ENCODE measurements at regions not wholly inside any gene's neighbourhood (a gene's known extent, or its start where the extent isn't known, plus 50 kb on each side); places are given as distances from the start of the nearest gene placed in this dataset.

DNA sequence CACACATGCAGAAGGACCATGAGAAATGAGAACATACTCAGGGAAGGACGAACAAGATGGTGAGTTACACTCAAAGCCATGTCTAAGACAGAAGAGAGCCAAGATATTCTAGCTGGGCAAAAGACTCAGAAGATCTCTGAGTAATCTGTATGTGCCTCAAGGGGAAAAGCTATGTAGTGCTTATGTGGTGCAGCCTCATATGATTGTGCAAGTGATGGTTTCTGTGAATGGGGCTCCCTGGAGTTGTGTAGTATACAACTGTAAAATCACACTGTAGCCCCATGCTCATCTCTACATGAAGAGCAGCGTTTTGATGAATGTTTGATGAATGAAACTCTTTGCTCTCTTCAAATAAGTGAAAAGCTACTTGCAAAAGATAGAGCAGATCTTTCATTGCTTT, 57.5 kb downstream of the OSR1 start:
- Histone ChIP-seq H3K27ac (replicated peaks) (no peak overlapping the region), H3K27me3 (ENCODE audit: low read depth) (no peaks in the 10 kb centered on the region), H3K9me3 (replicated peaks) (no peaks in the 10 kb centered on the region), H3K36me3 (no peaks in the 10 kb centered on the region), H3K4me3 (no peak overlapping the region), H3K4me1 (peaks cover 5% of the 10 kb centered on the region)
- TF ChIP-seq, protein P1, sequence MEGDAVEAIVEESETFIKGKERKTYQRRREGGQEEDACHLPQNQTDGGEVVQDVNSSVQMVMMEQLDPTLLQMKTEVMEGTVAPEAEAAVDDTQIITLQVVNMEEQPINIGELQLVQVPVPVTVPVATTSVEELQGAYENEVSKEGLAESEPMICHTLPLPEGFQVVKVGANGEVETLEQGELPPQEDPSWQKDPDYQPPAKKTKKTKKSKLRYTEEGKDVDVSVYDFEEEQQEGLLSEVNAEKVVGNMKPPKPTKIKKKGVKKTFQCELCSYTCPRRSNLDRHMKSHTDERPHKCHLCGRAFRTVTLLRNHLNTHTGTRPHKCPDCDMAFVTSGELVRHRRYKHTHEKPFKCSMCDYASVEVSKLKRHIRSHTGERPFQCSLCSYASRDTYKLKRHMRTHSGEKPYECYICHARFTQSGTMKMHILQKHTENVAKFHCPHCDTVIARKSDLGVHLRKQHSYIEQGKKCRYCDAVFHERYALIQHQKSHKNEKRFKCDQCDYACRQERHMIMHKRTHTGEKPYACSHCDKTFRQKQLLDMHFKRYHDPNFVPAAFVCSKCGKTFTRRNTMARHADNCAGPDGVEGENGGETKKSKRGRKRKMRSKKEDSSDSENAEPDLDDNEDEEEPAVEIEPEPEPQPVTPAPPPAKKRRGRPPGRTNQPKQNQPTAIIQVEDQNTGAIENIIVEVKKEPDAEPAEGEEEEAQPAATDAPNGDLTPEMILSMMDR (IDR thresholded peaks at IDR 0.05; ENCODE audit: borderline replicate concordance): no peak
- DNase-seq: no peak
- intact Hi-C loops (cut with micrococcal nuclease): no loop called here

DNA sequence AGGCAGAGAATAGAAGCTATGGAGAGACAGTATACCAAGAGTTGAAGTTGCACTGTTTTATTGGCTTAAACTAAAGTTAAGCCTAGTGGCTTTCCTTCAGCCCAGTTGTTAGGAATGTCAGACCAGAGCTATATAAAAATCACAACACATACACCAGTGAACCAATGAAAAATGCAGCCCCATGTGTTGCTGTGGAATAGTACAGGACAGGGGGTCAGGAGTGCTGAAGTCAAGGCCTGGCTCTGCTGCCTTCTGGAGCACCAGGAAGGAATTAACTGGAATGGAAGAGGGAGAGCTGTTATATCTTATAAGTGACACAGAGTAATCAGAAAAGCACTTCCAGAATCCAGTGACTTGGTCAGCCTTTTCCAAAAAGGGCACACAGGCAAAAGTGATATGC, 58.9 kb downstream of the OSR1 start:
- TF ChIP-seq, protein P1 (IDR thresholded peaks at IDR 0.05; ENCODE audit: borderline replicate concordance): no peak

DNA sequence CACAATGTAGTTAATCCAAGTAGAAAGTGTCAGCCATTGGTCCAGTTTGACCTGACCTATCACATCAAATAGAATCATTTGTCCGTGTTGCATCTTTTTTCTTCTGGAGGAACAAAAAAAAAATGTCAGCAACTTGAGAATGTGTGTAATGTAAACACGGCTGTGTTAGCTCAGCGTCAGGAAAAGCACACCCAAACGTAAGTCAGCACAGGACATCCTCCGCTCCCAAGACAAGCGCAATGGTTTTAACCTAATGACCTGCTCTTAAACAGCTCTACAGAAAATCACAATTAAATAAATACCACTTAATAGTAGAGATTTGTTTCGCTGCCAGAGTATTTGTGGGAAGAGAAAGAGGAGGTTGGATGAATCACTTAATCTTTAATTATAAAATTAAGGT, 59.4 kb downstream of the OSR1 start:
- Histone ChIP-seq H3K27ac (replicated peaks) (no peak overlapping the region), H3K36me3 (no peaks in the 10 kb centered on the region)
- intact Hi-C loops (cut with micrococcal nuclease): no loop called here

More for the DNA sequence above, 58.9 kb downstream of the OSR1 start:
- Histone ChIP-seq H3K4me1 (peaks cover 5% of the 10 kb centered on the region), H3K9me3 (replicated peaks) (no peaks in the 10 kb centered on the region), H3K27me3 (ENCODE audit: low read depth) (no peaks in the 10 kb centered on the region), H3K36me3 (no peaks in the 10 kb centered on the region), H3K4me3 (no peak overlapping the region), H3K27ac (replicated peaks) (no peak overlapping the region)
- intact Hi-C loops (cut with micrococcal nuclease): no loop called here
- no peak for DNase-seq

DNA sequence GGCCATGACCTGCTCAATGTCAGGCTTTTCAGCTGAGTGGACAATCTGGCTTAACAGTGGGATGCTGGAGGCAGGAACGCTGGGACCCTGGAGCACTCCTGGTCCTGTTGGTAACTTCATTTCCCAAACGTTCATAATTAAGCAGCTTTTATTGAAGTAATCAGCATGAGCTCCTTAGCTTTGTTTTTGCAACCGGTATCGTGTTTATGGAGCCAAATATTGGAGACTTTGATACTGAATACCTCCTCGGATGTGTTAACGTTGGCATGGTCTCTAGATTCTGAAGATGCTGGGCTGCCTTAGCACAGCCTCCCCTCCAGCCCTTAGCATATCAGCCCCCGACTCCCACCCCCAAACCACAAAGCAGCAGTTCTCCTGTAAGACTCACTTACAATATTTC, 60.7 kb downstream of the OSR1 start:
- Histone ChIP-seq H3K4me1 (peaks cover 5% of the 10 kb centered on the region), H3K9me3 (replicated peaks) (no peaks in the 10 kb centered on the region), H3K27ac (replicated peaks) (no peak overlapping the region), H3K27me3 (ENCODE audit: low read depth) (no peaks in the 10 kb centered on the region), H3K4me3 (no peak overlapping the region), H3K36me3 (no peaks in the 10 kb centered on the region)
- DNase-seq: no peak
- intact Hi-C loops (cut with micrococcal nuclease): no loop called here
- TF ChIP-seq, protein P1 (IDR thresholded peaks at IDR 0.05; ENCODE audit: borderline replicate concordance): no peak

More for the DNA sequence above, 59.4 kb downstream of the OSR1 start:
- Histone ChIP-seq H3K4me3 (no peak overlapping the region), H3K9me3 (replicated peaks) (no peaks in the 10 kb centered on the region), H3K27me3 (ENCODE audit: low read depth) (no peaks in the 10 kb centered on the region), H3K4me1 (peaks cover 5% of the 10 kb centered on the region)
- TF ChIP-seq, protein P1 (IDR thresholded peaks at IDR 0.05; ENCODE audit: borderline replicate concordance): no peak
- no peak for DNase-seq

DNA sequence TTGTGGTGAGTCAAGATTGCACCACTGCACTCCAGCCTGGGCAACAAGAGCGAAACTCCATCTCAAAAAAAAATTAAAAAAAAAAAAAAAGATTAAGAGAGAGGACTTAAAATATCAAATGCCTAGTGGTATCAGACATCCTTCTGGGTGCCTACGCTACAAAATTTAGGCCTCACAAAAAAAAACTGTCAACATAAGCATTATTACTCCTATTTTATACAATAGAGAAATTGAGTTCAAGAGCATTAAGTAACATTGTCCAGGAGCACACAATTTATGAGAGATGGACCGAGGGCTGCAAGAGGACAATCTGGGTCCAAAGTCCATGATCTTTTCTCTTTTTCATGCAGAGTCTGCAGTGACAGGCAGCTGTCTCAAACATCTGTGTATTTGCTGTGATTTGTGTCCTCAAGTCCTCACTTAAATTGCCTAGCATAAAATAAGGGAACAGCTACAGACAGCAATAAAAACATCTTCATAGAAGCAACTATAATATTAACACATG, 62.4 kb downstream of the OSR1 start:
- Histone ChIP-seq H3K9me3 (replicated peaks) (no peaks in the 10 kb centered on the region), H3K4me1 (peaks cover 16% of the 10 kb centered on the region), H3K4me3 (no peak overlapping the region), H3K27ac (replicated peaks) (no peak overlapping the region), H3K36me3 (no peaks in the 10 kb centered on the region), H3K27me3 (ENCODE audit: low read depth) (no peaks in the 10 kb centered on the region)
- TF ChIP-seq, protein P1 (IDR thresholded peaks at IDR 0.05; ENCODE audit: borderline replicate concordance): no peak
- intact Hi-C loops (cut with micrococcal nuclease): no loop called here
- no peak for DNase-seq
